Testis (tissue), 2 donors: ENCODE measurements at regions not wholly inside any gene's neighbourhood (a gene's known extent, or its start where the extent isn't known, plus 50 kb on each side); places are given as distances from the start of the nearest gene placed in this dataset.

ENCODE experiments used
- DNase-seq: peaks from one replicate; pipeline ENCODE4 v3.0.0-alpha.2; 2019
- H3K27ac ChIP-seq, 2 donors: fragments of 200-600 bp; sonication (generic); one replicate each; pipeline ENCODE4 v1.5.1; 2019
- H3K27me3 ChIP-seq: fragments of 200-600 bp; sonication (generic); one replicate; pipeline ENCODE4 v1.5.1; 2019
- H3K36me3 ChIP-seq: fragments of 200-600 bp; sonication (generic); one replicate; pipeline ENCODE4 v1.5.1; 2017; ENCODE audit warnings: low read depth; ENCODE audit errors: missing control alignments
- H3K4me1 ChIP-seq: fragments of 200-600 bp; sonication (generic); one replicate; pipeline ENCODE4 v1.5.1; 2019
- H3K4me3 ChIP-seq, 2 donors: fragments of 200-600 bp; sonication (generic); one replicate each; pipeline ENCODE4 v1.5.1; 2017 to 2019
- H3K9me3 ChIP-seq: fragments of 200-600 bp; sonication (generic); one replicate; pipeline ENCODE4 v1.5.1; 2017
- CTCF ChIP-seq, 3 experiments: fragments of 450-650 bp in 2 of 3; fragments of 200-600 bp in 1 of 3; sonication (generic) in 1 of 3; IDR thresholded peaks; one replicate each; pipeline ENCODE4 v1.5.1; 2016 to 2019; ENCODE audit warnings: antibody characterized with exemption in 3 of 3, mild to moderate bottlenecking in 2 of 3, moderate library complexity in 1 of 3
- POLR2A ChIP-seq: fragments of 450-650 bp; IDR thresholded peaks from one replicate; pipeline ENCODE4 v1.6.1; 2017; ENCODE audit warnings: antibody characterized with exemption, mild to moderate bottlenecking, moderate library complexity
- WGBS, 2 donors: methylation state at CpG; one replicate each; pipeline ENCODE4 v1.1.5; 2018; 5-methylcytosine and 5-hydroxymethylcytosine counted together
- intact Hi-C: fragments of 100-400 bp; cut with DNase I; formaldehyde crosslinking; loops from one replicate; pipeline ENCODE4 v1.15.1; 2023; ENCODE audit warnings: low total_unique reads

DNA sequence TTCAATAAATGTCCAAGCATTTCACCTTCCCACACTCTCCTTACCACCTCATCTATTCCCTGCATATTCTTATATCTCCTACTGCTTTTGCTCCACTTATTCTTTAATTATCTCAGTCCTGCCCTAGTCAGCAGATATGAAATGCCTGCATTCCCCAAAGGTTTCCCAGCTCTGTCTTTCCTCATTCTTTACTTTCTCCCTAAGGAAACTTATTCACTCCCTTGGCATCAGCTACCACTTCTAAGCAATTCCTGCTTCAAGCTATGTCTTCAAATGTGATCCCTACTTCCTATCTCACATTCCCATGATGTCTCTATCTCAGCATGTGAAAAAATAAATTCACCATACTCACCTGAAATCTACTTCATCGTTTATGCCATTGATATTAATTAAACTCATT lies 111.8 kb downstream of the CAPZA3 start:
- H3K36me3 ChIP-seq: no peaks in the 10 kb centered on the region
- H3K4me3 ChIP-seq: no peak overlapping the region
- no peaks in the 10 kb centered on the region for H3K9me3 ChIP-seq
- H3K27me3 ChIP-seq: no peaks in the 10 kb centered on the region
- 86 to 93% methylated on average over 1 of the region's 1 CpG for WGBS, 2 donors
- intact Hi-C loops: no loop called here
- no peaks in the 10 kb centered on the region for H3K4me1 ChIP-seq
- TF ChIP-seq POLR2A (no peak), CTCF (IDR thresholded peaks at IDR 0.05) (no peak)
- DNase-seq: no peak
- H3K27ac ChIP-seq: no peak overlapping the region

- WGBS, 2 donors: 53% methylated on average over 1 of the region's 1 CpG
- Histone ChIP-seq H3K27me3 (no peaks in the 10 kb centered on the region), H3K4me3 (no peak overlapping the region), H3K9me3 (no peaks in the 10 kb centered on the region), H3K4me1 (no peaks in the 10 kb centered on the region), H3K27ac (no peak overlapping the region), H3K36me3 (no peaks in the 10 kb centered on the region)
- TF ChIP-seq CTCF (IDR thresholded peaks at IDR 0.05) (no peak), POLR2A (no peak)
- intact Hi-C loops: no loop called here
- no peak for DNase-seq
Observed at GRCh38 chr12:18850752-18851151, 112.8 kb downstream of the CAPZA3 start.

DNA sequence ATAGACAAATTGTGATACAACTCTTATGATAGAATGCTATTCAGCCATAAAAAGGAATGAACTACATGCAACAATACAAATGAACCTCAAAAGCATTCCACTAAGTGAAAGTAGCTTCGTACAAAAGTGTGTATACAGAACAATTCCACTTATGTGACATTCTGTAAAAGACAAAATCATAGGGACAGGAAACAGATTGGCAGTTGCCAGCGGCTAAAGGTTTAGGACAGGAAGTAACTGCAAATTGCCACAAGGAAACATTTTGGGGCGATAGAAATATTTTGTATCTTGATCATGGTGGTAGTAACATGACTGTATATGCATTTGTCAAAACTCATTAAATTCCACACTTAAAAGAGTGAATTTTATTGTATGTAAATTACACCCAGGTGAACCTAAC lies 113.4 kb downstream of the CAPZA3 start:
- 86 to 92% methylated on average over 3 of the region's 3 CpGs for WGBS, 2 donors
- TF ChIP-seq CTCF (IDR thresholded peaks at IDR 0.05) (no peak), POLR2A (no peak)
- Histone ChIP-seq H3K4me1 (no peaks in the 10 kb centered on the region), H3K27ac (no peak overlapping the region), H3K36me3 (no peaks in the 10 kb centered on the region), H3K9me3 (no peaks in the 10 kb centered on the region), H3K27me3 (no peaks in the 10 kb centered on the region), H3K4me3 (no peak overlapping the region)
- intact Hi-C loops: no loop called here
- DNase-seq: no peak

DNA sequence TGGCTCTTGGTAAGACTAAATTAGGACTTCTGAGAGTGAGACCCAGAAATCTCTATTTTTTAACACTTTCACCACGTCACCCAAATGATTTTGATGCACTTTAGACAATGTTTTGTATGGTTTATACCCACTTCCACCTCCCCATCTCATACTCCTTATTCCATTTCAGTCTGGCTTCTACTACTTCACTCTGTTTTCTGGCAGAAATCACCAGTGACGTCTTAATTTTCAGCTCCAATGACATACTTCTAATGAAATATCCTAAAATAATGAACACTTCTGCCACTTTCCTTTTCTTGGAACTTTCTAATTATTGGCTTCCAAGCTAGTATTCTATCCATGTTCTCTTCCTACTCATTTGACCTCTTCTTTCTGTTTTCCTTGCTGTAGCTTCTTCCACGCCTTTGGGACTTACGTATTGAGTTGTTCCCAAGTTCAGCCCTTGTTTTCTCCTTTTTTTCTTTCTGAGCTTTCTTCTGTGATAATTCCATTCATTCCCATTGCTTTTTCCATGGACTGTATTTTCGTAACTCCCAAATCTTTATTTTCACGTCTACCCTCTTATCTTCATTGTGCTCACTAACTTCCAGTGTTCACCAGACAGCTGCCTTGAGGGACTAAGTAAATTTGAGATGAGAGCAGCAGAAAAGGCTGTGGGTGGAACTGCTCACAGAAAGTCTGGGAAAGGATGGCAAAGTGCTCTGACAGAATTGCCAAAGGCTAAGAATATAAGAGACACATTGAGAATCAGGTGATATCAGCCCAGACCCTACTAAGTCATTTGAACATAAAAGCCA lies 115.8 kb downstream of the CAPZA3 start:
- Histone ChIP-seq H3K27me3 (no peaks in the 10 kb centered on the region), H3K4me1 (no peaks in the 10 kb centered on the region), H3K36me3 (no peaks in the 10 kb centered on the region), H3K4me3 (no peak overlapping the region), H3K27ac (no peak overlapping the region), H3K9me3 (no peaks in the 10 kb centered on the region)
- no peak for DNase-seq
- TF ChIP-seq POLR2A (no peak), CTCF (IDR thresholded peaks at IDR 0.05) (no peak)
- 79 to 92% methylated on average over 6 of the region's 6 CpGs for WGBS, 2 donors
- intact Hi-C loops: no loop called here

- Histone ChIP-seq H3K9me3 (no peaks in the 10 kb centered on the region), H3K27me3 (no peaks in the 10 kb centered on the region), H3K27ac (no peak overlapping the region), H3K4me1 (no peaks in the 10 kb centered on the region), H3K36me3 (no peaks in the 10 kb centered on the region), H3K4me3 (no peak overlapping the region)
- no peak for TF ChIP-seq POLR2A
- TF ChIP-seq CTCF (IDR thresholded peaks at IDR 0.05): no peak
- DNase-seq: no peak
- intact Hi-C loops: no loop called here
Observed at GRCh38 chr12:18857656-18858055, 119.7 kb downstream of the CAPZA3 start.
